Activated CD4-positive, alpha-beta T cell treated with anti-CD3 and anti-CD28 coated beads, Interleukin-2, amount 50 U/mL, for 48 hours (primary cell): ENCODE measurements at regions not wholly inside any gene's neighbourhood (a gene's known extent, or its start where the extent isn't known, plus 50 kb on each side); places are given as distances from the start of the nearest gene placed in this dataset.
"Not testable (repeated sequence)": the region's sequence is repeated elsewhere in the genome, so short reads cannot be mapped to it uniquely, and the experiment has no call there.

Source experiments
- DNase-seq, 2 experiments: peaks; one replicate each; pipeline ENCODE4 v3.0.0-alpha.2; 2020

DNA sequence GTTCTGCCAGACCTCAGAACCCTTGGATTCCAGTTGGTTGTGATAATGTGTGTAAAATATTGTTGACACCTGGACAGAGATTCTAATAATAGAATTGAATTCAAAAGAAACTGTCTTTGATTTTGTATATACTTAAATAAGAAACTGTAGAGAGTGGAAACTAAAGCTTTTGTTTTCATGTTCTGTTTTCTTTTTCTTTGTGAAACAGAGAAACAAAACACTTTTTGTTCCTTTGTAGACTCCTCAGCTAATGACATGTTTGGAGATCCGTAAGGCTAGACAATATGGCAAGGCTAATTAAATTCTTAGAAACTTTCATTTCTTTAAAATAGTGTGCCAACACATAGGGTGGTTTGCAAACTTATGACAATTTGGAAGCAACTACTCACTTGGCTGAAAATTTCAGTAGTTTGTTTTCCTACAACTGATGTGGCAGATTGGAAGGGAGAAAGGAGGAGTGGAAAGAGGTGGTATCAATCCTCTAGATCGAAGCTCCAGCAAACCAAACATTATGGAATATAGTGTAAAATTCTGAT, 90.9 kb upstream of the FAT1 start:
- DNase-seq: no peak

- no peak for DNase-seq
These were observed 95.9 kb upstream of the FAT1 start for GRCh38 chr4:186819342-186820086.

DNA sequence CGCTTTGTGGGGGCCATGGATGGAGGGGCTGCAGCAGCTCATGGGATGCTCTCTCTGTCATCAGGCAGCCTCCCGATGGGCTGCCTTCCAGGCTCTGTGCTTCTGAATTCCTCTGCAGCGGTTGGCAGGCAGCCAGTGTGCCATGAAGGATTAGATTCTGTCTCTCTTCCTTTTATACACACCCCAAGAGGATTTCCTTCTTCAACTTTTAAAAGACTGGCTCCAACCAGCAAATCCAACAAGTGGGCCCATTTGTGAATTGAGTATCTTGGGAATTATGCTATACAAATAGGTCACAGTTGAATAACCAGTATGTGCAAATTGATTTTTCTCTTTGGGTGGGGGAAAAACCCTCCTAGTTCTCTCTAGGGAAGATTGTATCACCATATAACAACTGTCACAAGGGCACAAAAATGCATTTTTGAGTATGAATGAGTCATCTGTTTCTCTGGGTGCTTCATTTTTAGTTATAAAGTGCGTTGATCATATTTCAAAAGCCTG, 96.8 kb upstream of the FAT1 start:
- no peak for DNase-seq

- DNase-seq: no peak
These were observed 100.3 kb upstream of the FAT1 start for GRCh38 chr4:186823989-186824388.

- DNase-seq: no peak
These were observed 101.4 kb upstream of the FAT1 start for GRCh38 chr4:186825069-186825468.

DNA sequence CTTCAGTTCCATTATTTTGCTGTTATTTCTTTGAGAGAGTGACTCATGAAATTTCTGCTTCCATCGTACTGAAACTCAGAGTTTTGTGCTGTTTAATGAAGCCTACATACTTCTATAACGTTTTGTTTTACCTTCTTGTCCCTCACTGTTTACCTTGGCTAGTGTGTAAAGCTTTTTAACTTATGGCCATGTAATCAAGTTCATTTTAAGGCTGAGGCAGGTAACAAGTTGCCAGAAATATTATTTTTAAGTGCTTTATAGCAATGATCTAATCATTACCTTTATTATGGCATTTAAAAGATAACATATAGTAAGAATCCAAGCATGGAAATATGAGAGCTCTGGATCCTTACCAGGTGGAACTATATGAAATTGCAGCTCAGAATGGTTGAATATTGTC, 102.3 kb upstream of the FAT1 start:
- DNase-seq: no peak

DNA sequence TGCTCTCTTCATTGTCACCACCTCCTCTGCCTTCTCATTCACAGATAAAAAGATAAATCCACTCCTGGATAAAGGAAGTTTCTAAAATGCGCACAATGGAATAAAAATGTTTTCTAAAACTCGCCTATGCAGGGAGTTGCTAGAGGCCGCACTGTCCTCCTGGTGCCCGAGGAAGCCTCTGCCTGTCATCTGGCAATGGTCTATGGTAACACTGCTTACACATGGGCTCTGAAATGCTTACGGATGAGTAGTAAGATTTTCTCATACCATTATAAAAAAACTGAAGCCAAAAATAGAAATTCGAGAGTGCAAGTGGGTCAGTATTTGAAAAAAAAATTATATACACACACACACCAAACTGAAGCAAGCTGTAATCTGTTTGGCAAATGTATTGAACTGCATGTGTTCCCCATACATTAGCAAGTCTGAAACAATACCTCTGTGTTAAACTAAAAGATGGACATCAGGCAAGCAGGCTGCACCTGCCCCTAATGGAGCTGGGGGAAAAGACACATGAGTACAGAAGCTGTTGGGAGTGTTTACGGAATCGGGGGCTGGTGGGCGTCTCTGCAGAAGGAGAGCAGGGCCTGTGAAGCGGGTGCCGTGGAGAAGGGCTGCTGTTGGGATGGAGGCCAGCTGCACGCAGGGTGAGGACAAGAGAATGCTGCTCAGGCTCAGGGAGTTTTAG, 103.3 kb upstream of the FAT1 start:
- no peak for DNase-seq

GRCh38 chr4:186827534-186827897, 103.9 kb upstream of the FAT1 start:
- no peak for DNase-seq

DNA sequence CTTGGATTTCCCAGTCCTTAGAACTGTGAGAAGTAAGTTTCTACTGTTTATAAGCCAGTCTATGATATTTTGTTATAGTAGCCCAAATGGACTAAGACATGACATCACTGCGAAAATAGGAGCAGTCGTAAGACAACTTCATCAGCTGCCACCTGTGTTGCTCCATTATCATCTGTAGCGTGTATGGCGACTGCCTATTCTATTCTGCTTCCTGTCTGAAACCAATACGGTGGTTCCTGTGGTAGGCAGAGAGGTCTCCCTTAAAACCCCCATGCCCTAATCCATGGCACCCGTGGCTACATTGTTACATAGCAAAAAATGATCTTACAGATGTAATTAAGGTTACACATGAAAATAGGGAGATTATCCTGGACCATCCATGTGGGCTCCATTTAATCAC, 105.4 kb upstream of the FAT1 start:
- no peak for DNase-seq

DNA sequence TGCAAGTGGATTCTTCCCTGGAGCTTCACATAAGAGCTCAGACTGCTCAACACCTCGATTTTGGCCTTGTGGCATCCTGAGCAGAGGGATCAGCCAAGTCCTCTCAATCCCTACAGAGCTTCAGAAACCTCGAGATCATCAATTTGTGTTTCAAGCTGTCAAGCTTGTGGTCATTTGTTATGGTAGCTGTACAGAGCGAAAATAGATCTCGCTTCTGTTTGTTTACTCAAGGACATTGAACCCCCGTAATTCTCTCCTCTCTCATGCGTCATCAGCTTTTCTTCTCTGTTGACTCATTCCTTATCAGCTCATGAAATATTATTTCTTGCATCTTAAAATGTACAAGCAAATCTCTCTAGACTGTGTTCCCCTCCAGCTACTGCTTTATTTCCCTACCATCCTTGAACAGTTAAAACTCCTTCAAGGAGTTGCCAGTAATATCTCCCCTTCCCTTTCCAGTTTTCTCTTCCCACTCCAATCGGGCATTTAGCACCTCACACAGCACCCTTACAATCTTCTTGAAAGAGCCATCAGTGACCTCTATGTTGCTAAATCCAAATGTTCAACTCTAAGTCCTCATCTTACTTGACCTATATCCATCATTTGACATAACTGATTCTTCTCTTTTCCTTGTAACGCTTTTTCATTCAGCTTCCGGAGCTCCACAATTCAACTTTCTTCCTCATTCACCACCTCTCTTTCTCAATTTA, 106.2 kb upstream of the FAT1 start:
- DNase-seq: no peak

DNA sequence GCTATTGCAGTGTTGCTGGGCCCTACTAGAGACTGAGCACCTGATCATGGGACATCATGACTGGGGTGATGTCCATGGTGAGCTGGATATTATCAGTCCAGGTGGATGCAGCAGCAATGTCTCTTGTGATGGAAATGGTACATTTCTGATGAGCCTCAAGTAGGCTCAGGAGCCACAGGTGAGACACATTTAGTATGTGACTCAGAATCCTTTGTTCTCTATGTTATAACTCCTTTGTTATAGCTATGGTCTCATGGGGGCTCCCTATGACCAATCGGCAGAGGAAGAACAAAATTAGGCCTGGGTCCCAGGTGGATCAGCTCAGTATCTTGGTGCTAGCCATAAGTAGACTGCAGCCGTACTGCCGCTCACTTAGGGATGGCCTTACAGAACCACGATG, 107.9 kb upstream of the FAT1 start:
- DNase-seq: no peak

GRCh38 chr4:186832906-186833305, 109.2 kb upstream of the FAT1 start:
- no peak for DNase-seq

GRCh38 chr4:186837463-186837862, 113.8 kb upstream of the FAT1 start:
- not testable (repeated sequence) for DNase-seq

DNA sequence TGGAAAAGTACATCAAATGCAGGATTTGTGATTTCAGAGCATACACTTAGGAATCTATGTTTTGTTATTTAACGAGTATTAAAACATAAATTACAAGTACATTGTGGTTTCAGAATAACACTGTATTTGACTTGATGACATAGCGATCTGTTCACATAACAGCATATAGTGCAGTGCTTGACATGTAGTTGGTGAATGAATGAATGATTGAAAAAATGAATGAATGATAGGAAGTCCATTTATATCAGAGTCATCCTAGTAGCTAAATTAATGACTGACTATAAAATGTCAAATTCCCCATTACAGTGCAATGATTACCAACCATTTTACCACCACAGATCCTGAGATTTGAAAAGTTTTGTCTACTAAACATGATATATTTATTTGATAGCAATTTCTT, 114.6 kb upstream of the FAT1 start:
- DNase-seq: no peak

DNA sequence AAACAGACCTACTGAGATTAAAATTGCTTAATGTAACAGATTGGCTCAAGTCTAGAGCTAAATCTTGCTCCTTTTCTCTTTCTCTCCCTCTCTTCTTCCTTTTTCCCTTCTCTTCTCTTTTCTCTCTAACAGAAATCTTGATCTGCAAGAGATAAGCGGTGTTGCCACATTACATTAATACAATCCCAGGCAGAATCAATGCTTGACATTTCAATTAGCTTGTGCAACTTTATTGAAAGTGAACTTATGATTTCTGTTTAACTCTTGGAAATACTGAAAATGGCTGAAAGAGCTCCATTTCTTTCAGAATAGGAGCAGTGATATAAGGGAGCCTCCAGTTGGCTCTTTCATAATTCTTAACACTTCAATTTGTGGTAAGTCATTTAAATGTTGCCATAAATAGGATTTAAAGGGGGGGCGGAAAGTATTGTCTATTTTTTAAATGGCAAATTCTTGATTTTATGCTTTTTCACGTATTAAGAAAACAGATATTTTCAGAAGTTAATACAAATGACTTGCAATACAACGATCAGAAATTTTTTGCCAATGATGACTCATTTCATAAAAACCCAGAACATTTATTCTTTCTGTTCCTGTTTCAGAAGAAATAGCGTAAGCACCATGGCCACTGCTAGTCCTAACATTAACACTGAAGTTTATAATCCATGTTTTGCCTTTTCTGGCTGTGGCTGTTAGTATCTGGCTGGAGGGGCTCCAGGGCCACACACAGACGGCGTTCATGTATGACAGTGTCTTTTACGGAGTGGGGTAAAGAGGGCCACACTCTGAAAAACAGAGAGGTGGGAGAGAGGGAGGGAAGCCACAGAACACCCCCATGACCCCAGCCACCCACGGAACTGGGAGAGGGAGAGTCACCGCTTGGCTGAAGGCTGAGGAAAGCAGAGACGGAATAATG, 115.7 kb upstream of the FAT1 start:
- no peak for DNase-seq

- DNase-seq: no peak
These were observed 116.6 kb upstream of the FAT1 start for GRCh38 chr4:186840222-186840701.

GRCh38 chr4:186840771-186841301, 117.2 kb upstream of the FAT1 start:
- no peak for DNase-seq

DNA sequence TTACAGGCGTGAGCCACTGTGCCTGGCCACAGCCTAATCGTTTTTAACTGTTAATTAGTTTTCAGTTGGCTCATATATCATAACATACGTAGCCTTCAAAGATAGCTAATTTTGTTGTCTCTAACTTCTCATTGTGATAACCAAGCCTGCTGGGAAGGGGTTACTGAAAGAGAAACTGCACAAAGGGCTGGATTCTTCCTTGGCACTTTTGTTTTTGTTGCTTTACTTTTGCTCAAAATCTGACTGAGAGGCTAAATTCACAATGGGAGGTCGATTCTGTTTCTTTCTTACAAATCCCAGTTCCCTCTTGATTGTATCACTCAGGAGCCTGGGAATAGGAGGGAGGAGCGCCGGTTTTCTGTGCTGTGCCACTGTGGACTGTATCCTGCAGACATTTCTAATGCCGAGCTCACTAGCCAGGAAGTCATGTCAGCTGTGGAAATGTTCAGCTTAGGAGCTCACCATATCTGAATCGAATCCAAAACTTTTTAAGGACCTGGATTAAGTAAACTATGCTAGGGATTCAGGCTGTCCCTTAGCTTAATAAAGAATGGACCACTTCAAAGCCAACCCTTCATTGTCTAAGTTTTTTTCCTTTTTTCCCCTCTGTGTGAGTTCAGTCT, 120.5 kb upstream of the FAT1 start:
- no peak for DNase-seq

DNA sequence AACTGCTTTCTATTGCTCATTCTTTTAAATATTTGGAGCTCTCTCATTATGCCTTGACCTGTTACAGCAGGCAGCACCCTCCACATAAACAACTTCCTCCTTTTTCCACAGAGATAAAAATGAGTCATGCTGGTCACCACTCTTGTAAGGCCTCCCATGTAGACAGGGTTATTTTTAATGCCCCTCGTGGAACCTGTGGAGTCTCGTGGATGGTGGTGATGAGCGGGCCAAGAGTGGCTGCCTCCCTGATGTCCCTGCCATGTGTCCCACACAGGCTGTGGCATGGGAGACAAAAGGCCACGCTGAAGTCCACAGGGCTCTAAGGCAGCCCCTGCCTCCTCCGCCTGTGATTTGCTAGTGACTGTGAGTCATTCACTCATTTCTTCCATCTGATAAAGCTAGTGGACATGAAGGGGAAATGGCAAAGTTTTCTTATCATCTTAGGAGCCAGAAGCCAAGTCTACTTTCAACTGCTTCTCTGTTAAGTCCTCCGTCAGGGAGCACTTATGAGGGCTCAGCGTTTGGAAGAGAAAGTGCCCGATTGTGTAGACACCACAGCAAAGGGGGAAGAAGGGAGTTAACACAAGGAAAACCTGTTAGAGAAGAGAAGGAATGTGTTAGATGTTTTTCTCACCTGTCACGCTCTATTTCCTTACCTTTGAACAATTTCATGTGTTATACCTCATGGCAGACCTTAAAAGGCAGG, 121.6 kb upstream of the FAT1 start:
- DNase-seq: no peak

GRCh38 chr4:186846426-186846825, 122.8 kb upstream of the FAT1 start:
- DNase-seq: no peak
